Cardiac fibroblast (primary cell): ENCODE measurements at regions not wholly inside any gene's neighbourhood (a gene's known extent, or its start where the extent isn't known, plus 50 kb on each side); places are given as distances from the start of the nearest gene placed in this dataset.
A peak's percentile ranks its signal among the peaks of the same experiment; 100 is the strongest.

Experiments
- DNase-seq, 2 donors: peaks; one replicate each; pipeline versions ENCODE4 v3.0.0 to v3.0.0-alpha.2; 2010; ENCODE audit warnings: low read depth in 2 of 2
- H3K4me3 ChIP-seq, 2 donors: replicated peaks in 1 of 2; 1 replicate in 1 of 2; 2 replicates in 1 of 2; pipeline ENCODE4 v1.5.1; 2011; ENCODE audit warnings: low read depth in 2 of 2, low read length in 2 of 2, mild to moderate bottlenecking in 2 of 2, moderate library complexity in 1 of 2
- TF ChIP-seq, protein P1 (sequence below): IDR thresholded peaks from one replicate; pipeline ENCODE4 v1.5.1; 2011; ENCODE audit warnings: low read depth, mild to moderate bottlenecking, low read length, inconsistent platforms

- no peak overlapping the region for H3K4me3 ChIP-seq
- peak in 1 of 2 donors; percentile 11 for DNase-seq
- TF ChIP-seq, protein P1, sequence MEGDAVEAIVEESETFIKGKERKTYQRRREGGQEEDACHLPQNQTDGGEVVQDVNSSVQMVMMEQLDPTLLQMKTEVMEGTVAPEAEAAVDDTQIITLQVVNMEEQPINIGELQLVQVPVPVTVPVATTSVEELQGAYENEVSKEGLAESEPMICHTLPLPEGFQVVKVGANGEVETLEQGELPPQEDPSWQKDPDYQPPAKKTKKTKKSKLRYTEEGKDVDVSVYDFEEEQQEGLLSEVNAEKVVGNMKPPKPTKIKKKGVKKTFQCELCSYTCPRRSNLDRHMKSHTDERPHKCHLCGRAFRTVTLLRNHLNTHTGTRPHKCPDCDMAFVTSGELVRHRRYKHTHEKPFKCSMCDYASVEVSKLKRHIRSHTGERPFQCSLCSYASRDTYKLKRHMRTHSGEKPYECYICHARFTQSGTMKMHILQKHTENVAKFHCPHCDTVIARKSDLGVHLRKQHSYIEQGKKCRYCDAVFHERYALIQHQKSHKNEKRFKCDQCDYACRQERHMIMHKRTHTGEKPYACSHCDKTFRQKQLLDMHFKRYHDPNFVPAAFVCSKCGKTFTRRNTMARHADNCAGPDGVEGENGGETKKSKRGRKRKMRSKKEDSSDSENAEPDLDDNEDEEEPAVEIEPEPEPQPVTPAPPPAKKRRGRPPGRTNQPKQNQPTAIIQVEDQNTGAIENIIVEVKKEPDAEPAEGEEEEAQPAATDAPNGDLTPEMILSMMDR, result no peak
These were observed 205.0 kb downstream of the FAM76B start for GRCh38 chr11:95584589-95584988.

DNA sequence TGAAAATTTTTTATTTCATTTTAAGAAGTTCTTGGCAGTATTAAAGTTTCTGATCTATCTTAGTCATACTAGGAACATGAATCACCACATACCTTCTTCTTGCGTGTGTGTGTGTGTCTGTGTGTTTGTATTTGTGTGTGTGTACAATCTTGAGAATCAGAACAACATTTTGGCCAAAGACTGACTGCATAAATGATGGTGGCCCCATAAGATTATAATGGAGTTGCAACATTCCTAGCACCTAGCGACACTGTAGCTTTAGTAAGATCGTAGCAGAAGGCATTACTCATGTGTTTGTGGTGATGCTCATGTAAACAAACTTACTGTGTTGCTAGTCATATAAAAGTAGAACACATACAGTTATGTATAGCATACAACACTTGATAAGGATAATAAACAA is 205.4 kb downstream of the FAM76B start:
- no peak overlapping the region for H3K4me3 ChIP-seq
- TF ChIP-seq, protein P1, result no peak
- DNase-seq, result peak; percentile 39 to 73

GRCh38 chr11:95577716-95578460 is 211.7 kb downstream of the FAM76B start:
- TF ChIP-seq, protein P1, result no peak
- DNase-seq, result peak; percentile 45 to 86
- no peak overlapping the region for H3K4me3 ChIP-seq

DNA sequence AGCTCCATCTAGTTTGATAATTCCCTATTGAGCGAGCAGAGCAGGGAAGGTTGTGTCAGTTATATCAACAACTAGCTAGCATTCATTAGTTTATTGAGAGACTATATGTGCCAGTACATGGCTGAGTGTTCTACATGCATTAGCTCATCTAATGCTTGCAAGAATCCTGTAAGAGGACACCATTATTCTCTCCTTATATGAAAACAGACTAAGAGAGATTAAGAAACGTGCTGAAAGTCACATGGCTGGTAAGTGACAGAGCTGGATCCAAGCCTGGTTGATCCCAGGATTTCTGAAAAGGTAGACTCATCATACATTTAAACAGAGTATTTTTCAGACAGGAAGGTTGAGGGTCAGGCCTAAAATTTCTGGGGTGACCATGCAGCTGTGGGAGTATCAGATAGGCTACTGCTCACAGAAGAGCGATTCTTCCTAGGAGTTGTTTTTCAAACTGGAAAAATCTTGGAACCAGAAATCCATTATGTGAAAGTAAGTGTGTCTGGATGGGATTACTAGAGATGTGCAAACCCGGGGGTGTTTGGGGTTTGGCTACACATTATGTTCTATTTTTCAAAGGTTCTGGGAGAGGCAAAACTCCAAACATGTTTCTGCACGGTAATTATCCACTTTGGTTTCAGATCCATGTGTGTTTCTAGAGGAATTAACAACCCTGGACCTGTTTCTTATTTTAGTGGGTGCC is 213.3 kb downstream of the FAM76B start:
- no peak overlapping the region for H3K4me3 ChIP-seq
- DNase-seq, result no peak
- TF ChIP-seq, protein P1, result no peak

- peak in 1 of 2 donors; percentile 36 for DNase-seq
- TF ChIP-seq, protein P1, result no peak
- no peak overlapping the region for H3K4me3 ChIP-seq
These were observed 214.1 kb downstream of the FAM76B start for GRCh38 chr11:95575517-95575916.

DNA sequence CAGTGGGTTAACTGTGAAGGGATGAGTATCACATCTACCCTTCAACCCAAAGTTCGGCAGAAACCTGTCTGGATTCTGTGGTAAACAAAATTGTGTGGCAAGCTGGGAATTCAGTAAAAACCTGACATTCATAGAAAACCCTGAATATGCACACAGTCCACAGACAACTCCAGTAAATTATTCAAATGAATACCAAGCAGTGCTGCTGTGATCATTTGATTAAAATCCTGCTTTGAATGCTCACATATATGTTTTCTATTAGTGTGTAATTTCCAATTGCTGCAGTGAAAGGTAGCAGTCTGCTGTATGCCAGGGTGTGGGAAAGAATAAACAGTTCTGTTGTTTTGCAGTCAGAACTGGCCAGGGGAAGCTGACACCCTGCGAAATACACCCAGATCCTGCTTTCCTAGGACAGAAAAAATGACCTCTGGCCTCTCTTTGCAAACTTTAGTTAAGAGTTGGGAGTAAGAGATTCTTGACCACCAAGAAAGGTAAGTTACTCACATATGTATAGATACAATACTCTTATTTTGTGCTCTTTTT is 217.8 kb downstream of the FAM76B start:
- no peak overlapping the region for H3K4me3 ChIP-seq
- TF ChIP-seq, protein P1, result no peak
- no peak for DNase-seq
